ENCODE measurements at regions not wholly inside any gene's neighbourhood (a gene's known extent, or its start where the extent isn't known, plus 50 kb on each side); places are given as distances from the start of the nearest gene placed in this dataset.

DNA sequence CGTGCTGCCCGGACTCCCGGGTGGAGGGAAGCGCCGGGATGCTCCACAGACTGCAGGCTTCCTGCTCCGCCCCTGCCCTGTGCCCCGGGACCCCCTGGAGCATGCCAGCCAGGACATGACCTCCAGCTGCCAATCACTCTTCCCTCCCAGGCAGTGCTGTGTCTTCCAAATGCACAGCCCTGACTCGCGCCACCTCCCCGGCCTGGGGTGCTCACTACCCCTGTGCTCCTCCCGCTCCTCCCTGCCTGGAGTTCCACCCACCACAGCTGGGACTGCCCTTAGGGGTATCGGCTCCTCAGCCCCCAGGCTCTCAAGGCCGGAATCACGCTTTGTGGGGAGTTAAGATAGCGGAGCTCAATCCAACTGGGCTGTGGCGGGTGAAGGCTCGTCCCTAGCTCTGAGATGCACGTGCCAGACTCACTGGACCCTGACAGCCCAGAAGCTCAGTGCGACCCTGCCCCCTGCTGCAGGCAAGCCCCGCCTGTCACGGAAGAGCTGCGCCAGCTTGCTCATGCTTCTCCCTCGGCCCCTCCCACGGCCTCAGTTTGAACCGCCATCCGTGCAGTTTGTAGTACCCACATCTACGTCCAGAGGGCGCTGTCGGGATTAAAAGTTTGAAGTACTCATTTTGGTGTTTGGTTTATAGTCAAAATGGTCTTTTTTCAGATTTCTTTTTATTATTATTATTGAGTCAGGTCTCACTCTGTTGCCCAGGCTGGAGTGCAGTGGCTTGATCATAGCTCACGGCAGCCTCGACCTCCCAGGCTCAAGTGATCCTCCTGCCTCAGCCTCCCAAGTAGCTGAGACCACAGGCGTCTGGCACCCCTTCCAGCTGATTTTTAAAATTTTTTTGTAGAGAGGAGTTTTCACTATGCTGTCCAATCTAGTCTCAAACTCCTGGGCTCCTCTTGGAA, 142.5 kb upstream of the TCERG1L start:
- peak; percentile 68 for TF ChIP-seq CTCF (conservative IDR thresholded peaks at IDR 0.05)
- no peak overlapping the region for H3K27ac ChIP-seq

DNA sequence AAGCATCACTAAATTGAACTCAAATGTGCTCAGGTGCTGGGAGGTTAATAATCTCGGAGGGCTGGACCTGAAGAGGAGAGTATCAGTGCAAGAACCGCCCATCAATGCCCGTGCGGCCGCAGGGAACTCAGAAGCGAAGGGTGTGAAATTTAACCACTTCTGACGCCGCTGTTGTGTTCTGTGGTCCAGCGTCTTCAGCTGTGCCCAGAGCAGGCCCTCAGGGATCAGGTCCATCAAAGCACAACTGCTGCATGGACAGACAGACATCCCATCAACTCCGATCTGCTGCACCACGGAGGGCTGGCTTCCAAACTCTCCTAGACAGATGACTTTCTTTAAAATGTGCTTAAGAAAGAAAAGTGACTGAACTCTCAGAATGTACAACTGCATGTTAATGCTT, 144.9 kb upstream of the TCERG1L start:
- no peak overlapping the region for H3K27ac ChIP-seq
- TF ChIP-seq CTCF (conservative IDR thresholded peaks at IDR 0.05), result no peak

GRCh38 chr10:131461093-131461492, 149.6 kb upstream of the TCERG1L start:
- H3K27ac ChIP-seq, result no peak overlapping the region
- TF ChIP-seq CTCF (conservative IDR thresholded peaks at IDR 0.05), result no peak

DNA sequence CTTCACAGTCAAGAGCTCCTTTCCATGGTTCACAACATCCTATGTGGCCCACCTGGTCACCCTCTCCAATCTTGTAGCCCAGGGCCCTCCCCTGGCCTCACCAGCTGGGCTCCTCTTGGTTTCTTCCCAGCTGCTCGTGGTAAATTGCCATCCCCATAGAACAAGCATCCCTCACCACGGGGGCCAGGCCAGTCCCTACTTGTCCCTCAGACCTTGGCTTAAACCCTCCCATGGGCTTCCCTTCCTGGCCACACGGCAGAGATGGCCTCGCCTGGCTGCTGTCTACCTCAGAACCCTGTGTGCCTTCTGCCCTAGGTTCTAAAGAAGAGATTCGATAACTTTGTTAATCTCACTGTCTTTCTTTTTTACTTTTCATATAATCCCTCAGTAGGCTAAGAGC, 153.3 kb upstream of the TCERG1L start:
- TF ChIP-seq CTCF (conservative IDR thresholded peaks at IDR 0.05), result no peak
- no peak overlapping the region for H3K27ac ChIP-seq

- no peak overlapping the region for H3K27ac ChIP-seq
- no peak for TF ChIP-seq CTCF (conservative IDR thresholded peaks at IDR 0.05)
These were observed 158.0 kb upstream of the TCERG1L start for GRCh38 chr10:131469551-131469950.

DNA sequence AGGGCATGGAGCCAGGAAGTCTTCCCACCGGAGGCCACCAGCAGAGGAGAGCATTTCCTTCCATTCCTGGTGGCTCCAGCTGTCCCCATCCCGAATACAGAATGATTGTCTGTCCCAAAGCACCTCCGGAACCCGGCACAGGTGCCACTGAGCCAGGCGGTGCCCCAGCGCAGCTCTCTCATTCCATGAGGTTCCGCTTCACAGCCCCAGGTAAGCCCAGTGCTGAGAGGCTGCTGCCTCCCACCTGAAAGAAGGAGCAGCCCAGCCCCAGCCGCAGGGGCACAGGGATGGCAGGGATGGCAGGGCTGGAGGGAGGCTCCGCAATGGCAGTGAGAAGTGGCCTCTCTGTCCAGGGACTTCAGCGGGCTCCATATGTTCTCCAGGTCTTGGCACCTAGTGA, 162.1 kb upstream of the TCERG1L start:
- no peak for TF ChIP-seq CTCF (conservative IDR thresholded peaks at IDR 0.05)
- no peak overlapping the region for H3K27ac ChIP-seq

- H3K27ac ChIP-seq, result no peak overlapping the region
- TF ChIP-seq CTCF (conservative IDR thresholded peaks at IDR 0.05), result no peak
These were observed 162.9 kb upstream of the TCERG1L start for GRCh38 chr10:131474416-131474815.

Measured in VCaP (cell line).